ENCODE measurements at regions not wholly inside any gene's neighbourhood (a gene's known extent, or its start where the extent isn't known, plus 50 kb on each side); places are given as distances from the start of the nearest gene placed in this dataset.

GRCh38 chr5:133801955-133802751 lies 166.3 kb downstream of the C5orf15 start:
- no peak for TF ChIP-seq EZH2phosphoT487 (IDR thresholded peaks at IDR 0.05; ENCODE audit: low read depth)
- TF ChIP-seq, protein P1, sequence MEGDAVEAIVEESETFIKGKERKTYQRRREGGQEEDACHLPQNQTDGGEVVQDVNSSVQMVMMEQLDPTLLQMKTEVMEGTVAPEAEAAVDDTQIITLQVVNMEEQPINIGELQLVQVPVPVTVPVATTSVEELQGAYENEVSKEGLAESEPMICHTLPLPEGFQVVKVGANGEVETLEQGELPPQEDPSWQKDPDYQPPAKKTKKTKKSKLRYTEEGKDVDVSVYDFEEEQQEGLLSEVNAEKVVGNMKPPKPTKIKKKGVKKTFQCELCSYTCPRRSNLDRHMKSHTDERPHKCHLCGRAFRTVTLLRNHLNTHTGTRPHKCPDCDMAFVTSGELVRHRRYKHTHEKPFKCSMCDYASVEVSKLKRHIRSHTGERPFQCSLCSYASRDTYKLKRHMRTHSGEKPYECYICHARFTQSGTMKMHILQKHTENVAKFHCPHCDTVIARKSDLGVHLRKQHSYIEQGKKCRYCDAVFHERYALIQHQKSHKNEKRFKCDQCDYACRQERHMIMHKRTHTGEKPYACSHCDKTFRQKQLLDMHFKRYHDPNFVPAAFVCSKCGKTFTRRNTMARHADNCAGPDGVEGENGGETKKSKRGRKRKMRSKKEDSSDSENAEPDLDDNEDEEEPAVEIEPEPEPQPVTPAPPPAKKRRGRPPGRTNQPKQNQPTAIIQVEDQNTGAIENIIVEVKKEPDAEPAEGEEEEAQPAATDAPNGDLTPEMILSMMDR (IDR thresholded peaks at IDR 0.05; ENCODE audit: low read depth, low read length): no peak
- no peaks in the 10 kb centered on the region; the same call in 1 of the 2 replicates for H3K27me3 ChIP-seq (ENCODE audit: low read depth, low read length)
- no peak overlapping the region for H3K9ac ChIP-seq (ENCODE audit: low read length)
- H3K36me3 ChIP-seq (replicated peaks; ENCODE audit: low read depth, low read length): no peaks in the 10 kb centered on the region
- H4K20me1 ChIP-seq (ENCODE audit: insufficient read depth, low read length): no peaks in the 10 kb centered on the region
- H3K79me2 ChIP-seq (ENCODE audit: low read length): no peaks in the 10 kb centered on the region
- H3K9me3 ChIP-seq (ENCODE audit: insufficient read depth, low read length): no peaks in the 10 kb centered on the region
- no peak overlapping the region for H3K27ac ChIP-seq (ENCODE audit: low read length)
- H3K4me1 ChIP-seq (ENCODE audit: low read length): no peaks in the 10 kb centered on the region
- H3K4me3 ChIP-seq (ENCODE audit: low read length): no peak overlapping the region
- no peak overlapping the region for H3K4me2 ChIP-seq (ENCODE audit: low read length)
- no peak overlapping the region for H2AFZ ChIP-seq (ENCODE audit: low read depth, low read length)

DNA sequence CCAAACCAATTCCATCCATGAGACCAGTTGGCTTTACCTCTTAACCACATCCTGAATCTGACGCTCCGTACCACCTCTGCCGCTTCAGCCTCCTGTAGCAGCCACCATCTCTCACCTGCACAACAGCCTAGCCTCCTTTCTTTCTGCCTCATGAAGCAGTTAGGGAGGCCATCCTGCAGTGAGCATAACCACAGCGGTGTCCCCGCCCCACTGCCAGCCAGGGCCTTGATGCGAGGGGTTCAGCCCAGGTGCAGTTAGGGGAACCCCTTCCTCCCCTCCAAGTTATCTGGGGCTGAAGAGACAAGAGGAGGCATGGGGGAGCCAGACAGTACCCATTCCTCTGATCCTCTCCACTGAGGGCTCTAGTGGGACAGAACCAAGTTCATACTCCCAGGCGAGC lies 167.0 kb downstream of the C5orf15 start:
- Histone ChIP-seq H3K36me3 (replicated peaks; ENCODE audit: low read depth, low read length) (no peaks in the 10 kb centered on the region), H2AFZ (ENCODE audit: low read depth, low read length) (no peak overlapping the region), H3K9ac (ENCODE audit: low read length) (no peak overlapping the region), H3K4me2 (ENCODE audit: low read length) (no peak overlapping the region), H3K4me3 (ENCODE audit: low read length) (no peak overlapping the region), H3K4me1 (ENCODE audit: low read length) (no peaks in the 10 kb centered on the region), H3K79me2 (ENCODE audit: low read length) (no peaks in the 10 kb centered on the region), H3K27ac (ENCODE audit: low read length) (no peak overlapping the region), H3K9me3 (ENCODE audit: insufficient read depth, low read length) (no peaks in the 10 kb centered on the region), H4K20me1 (ENCODE audit: insufficient read depth, low read length) (no peaks in the 10 kb centered on the region), H3K27me3 (ENCODE audit: low read depth, low read length) (no peaks in the 10 kb centered on the region)
- no peak for TF ChIP-seq EZH2phosphoT487 (IDR thresholded peaks at IDR 0.05; ENCODE audit: low read depth)
- TF ChIP-seq, protein P1 (IDR thresholded peaks at IDR 0.05; ENCODE audit: low read depth, low read length): no peak

DNA sequence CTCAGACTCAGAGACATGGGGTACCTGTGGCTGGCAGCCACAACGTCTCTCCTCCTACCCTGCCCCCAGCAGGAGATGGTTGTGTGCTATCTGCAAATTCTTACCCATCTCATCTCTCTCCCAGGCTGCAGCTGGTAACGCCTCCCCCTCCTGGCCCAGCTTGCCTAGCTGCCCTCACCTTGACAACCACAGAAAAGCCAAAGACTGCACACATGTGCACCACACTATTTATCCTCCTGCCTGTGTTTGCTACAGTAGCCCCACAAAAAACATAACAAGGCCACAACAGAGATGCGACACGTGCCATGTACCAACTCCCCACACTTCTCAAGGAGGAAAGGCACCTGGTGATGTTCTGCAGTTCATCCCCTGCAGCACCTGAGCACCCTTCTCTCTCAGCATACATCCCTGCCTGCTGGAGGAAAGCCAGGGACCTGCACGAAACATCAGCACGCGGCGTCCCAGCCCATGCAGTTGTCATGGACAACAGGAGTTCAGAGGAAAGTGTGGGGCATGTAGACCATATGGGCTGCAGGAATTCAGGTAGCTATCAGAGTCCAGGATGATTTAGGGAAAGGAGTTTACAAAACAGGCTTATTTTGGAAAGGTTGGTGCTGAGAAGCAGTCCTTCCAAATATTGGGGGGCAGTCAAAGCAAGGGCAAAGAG lies 168.7 kb downstream of the C5orf15 start:
- H3K4me2 ChIP-seq (ENCODE audit: low read length): no peak overlapping the region
- no peak overlapping the region for H2AFZ ChIP-seq (ENCODE audit: low read depth, low read length)
- no peaks in the 10 kb centered on the region for H4K20me1 ChIP-seq (ENCODE audit: insufficient read depth, low read length)
- H3K27me3 ChIP-seq (ENCODE audit: low read depth, low read length): no peaks in the 10 kb centered on the region
- no peaks in the 10 kb centered on the region for H3K79me2 ChIP-seq (ENCODE audit: low read length)
- no peaks in the 10 kb centered on the region for H3K9me3 ChIP-seq (ENCODE audit: insufficient read depth, low read length)
- no peaks in the 10 kb centered on the region for H3K36me3 ChIP-seq (replicated peaks; ENCODE audit: low read depth, low read length)
- H3K27ac ChIP-seq (ENCODE audit: low read length): no peak overlapping the region
- TF ChIP-seq EZH2phosphoT487 (IDR thresholded peaks at IDR 0.05; ENCODE audit: low read depth): no peak
- TF ChIP-seq, protein P1 (IDR thresholded peaks at IDR 0.05; ENCODE audit: low read depth, low read length): no peak
- H3K4me1 ChIP-seq (ENCODE audit: low read length): no peaks in the 10 kb centered on the region
- no peak overlapping the region for H3K4me3 ChIP-seq (ENCODE audit: low read length)
- H3K9ac ChIP-seq (ENCODE audit: low read length): no peak overlapping the region

GRCh38 chr5:133797167-133797566 lies 171.3 kb downstream of the C5orf15 start:
- H3K4me1 ChIP-seq (ENCODE audit: low read length): no peaks in the 10 kb centered on the region
- H3K4me2 ChIP-seq (ENCODE audit: low read length): no peak overlapping the region
- H3K4me3 ChIP-seq (ENCODE audit: low read length): no peak overlapping the region
- no peak overlapping the region for H2AFZ ChIP-seq (ENCODE audit: low read depth, low read length)
- no peaks in the 10 kb centered on the region for H3K79me2 ChIP-seq (ENCODE audit: low read length)
- no peak overlapping the region for H3K9ac ChIP-seq (ENCODE audit: low read length)
- H3K27me3 ChIP-seq (ENCODE audit: low read depth, low read length): no peaks in the 10 kb centered on the region
- H4K20me1 ChIP-seq (ENCODE audit: insufficient read depth, low read length): no peaks in the 10 kb centered on the region
- H3K27ac ChIP-seq (ENCODE audit: low read length): no peak overlapping the region
- no peak for TF ChIP-seq EZH2phosphoT487 (IDR thresholded peaks at IDR 0.05; ENCODE audit: low read depth)
- TF ChIP-seq, protein P1 (IDR thresholded peaks at IDR 0.05; ENCODE audit: low read depth, low read length): no peak
- H3K36me3 ChIP-seq (replicated peaks; ENCODE audit: low read depth, low read length): no peaks in the 10 kb centered on the region
- no peaks in the 10 kb centered on the region for H3K9me3 ChIP-seq (ENCODE audit: insufficient read depth, low read length)

All from OCI-LY3 (cell line).